ENCODE measurements at regions not wholly inside any gene's neighbourhood (a gene's known extent, or its start where the extent isn't known, plus 50 kb on each side); places are given as distances from the start of the nearest gene placed in this dataset.

GRCh38 chr1:93746021-93746812, 64.6 kb upstream of the BCAR3 start:
- no peak for DNase-seq (ENCODE audit: extremely low read depth in 1 of 2, low read depth in 1 of 2)

- DNase-seq (ENCODE audit: extremely low read depth in 1 of 2, low read depth in 1 of 2): no peak
Observed at GRCh38 chr1:93744299-93744988, 62.8 kb upstream of the BCAR3 start.

- DNase-seq (ENCODE audit: extremely low read depth in 1 of 2, low read depth in 1 of 2): no peak
Observed at GRCh38 chr1:93743465-93743864, 61.8 kb upstream of the BCAR3 start.

- DNase-seq (ENCODE audit: extremely low read depth in 1 of 2, low read depth in 1 of 2): no peak
Observed at GRCh38 chr1:93740601-93741031, 59.0 kb upstream of the BCAR3 start.

- DNase-seq (ENCODE audit: extremely low read depth in 1 of 2, low read depth in 1 of 2): no peak
Observed at GRCh38 chr1:93740157-93740556, 58.5 kb upstream of the BCAR3 start.

- no peak for DNase-seq (ENCODE audit: extremely low read depth in 1 of 2, low read depth in 1 of 2)
Observed at GRCh38 chr1:93739472-93739871, 57.8 kb upstream of the BCAR3 start.

- DNase-seq (ENCODE audit: extremely low read depth in 1 of 2, low read depth in 1 of 2): no peak
Observed at GRCh38 chr1:93738926-93739325, 57.3 kb upstream of the BCAR3 start.

- no peak for DNase-seq (ENCODE audit: extremely low read depth in 1 of 2, low read depth in 1 of 2)
Observed at GRCh38 chr1:93738075-93738622, 56.5 kb upstream of the BCAR3 start.

GRCh38 chr1:93735722-93736121, 54.1 kb upstream of the BCAR3 start:
- no peak for DNase-seq (ENCODE audit: extremely low read depth in 1 of 2, low read depth in 1 of 2)

GRCh38 chr1:93734999-93735398, 53.4 kb upstream of the BCAR3 start:
- DNase-seq (ENCODE audit: extremely low read depth in 1 of 2, low read depth in 1 of 2): no peak

GRCh38 chr1:93733340-93733739, 51.7 kb upstream of the BCAR3 start:
- DNase-seq (ENCODE audit: extremely low read depth in 1 of 2, low read depth in 1 of 2): no peak

GRCh38 chr1:93732514-93732913, 50.9 kb upstream of the BCAR3 start:
- no peak for DNase-seq (ENCODE audit: extremely low read depth in 1 of 2, low read depth in 1 of 2)
